ENCODE measurements at regions not wholly inside any gene's neighbourhood (a gene's known extent, or its start where the extent isn't known, plus 50 kb on each side); places are given as distances from the start of the nearest gene placed in this dataset.

GRCh38 chr18:25454730-25455129, 102.8 kb upstream of the ZNF521 start:
- TF ChIP-seq CTCF (IDR thresholded peaks at IDR 0.05) (no peak), PHF8 (IDR thresholded peaks at IDR 0.05; ENCODE audit: borderline replicate concordance, low read depth) (no peak), CEBPB (IDR thresholded peaks at IDR 0.05) (no peak), ESRRA (IDR thresholded peaks at IDR 0.05; ENCODE audit: borderline replicate concordance, low read length) (no peak), ZNF302 (CRISPR knock-in tag; IDR thresholded peaks at IDR 0.05) (no peak)

Measured in A549 (cell line).